SK-N-MC (cell line): ENCODE measurements at regions not wholly inside any gene's neighbourhood (a gene's known extent, or its start where the extent isn't known, plus 50 kb on each side); places are given as distances from the start of the nearest gene placed in this dataset.

Experiments
- DNase-seq: peaks from one replicate; pipeline ENCODE4 v3.0.0-alpha.2; 2011; ENCODE audit warnings: low read depth, low spot score
- H3K27ac ChIP-seq: fragments of 200-600 bp; sonication (generic); 2 replicates; pipeline ENCODE4 v1.5.1; 2016; ENCODE audit warnings: mixed run types
- H3K36me3 ChIP-seq: fragments of 200-600 bp; sonication (generic); 2 replicates; pipeline ENCODE4 v1.6.1; 2017; ENCODE audit warnings: antibody characterized with exemption, low read length, mixed read lengths; ENCODE audit not compliant: insufficient read depth
- H3K4me3 ChIP-seq: fragments of 200-600 bp; sonication (generic); 2 replicates; pipeline ENCODE4 v1.5.1; 2016
- H3K9ac ChIP-seq: fragments of 200-600 bp; sonication (generic); 2 replicates; pipeline ENCODE4 v1.8.0; 2017; ENCODE audit warnings: mixed run types, mixed read lengths; ENCODE audit not compliant: insufficient read length
- H3K9me3 ChIP-seq: fragments of 200-600 bp; sonication (generic); 2 replicates; pipeline ENCODE4 v1.6.1; 2017; ENCODE audit warnings: low read depth, mild to moderate bottlenecking, antibody characterized with exemption, low read length, moderate library complexity, mixed read lengths
- EZH2 ChIP-seq: fragments of 200-600 bp; sonication (generic); IDR thresholded peaks from one replicate; pipeline ENCODE4 v1.6.1; 2017; ENCODE audit warnings: antibody characterized with exemption
- FOXP2 ChIP-seq: optimal IDR thresholded peaks from 2 replicates; pipeline ENCODE3; 2011; ENCODE audit warnings: mild to moderate bottlenecking, moderate library complexity; ENCODE audit not compliant: insufficient read depth; ENCODE audit errors: extremely low read length, control extremely low read depth
- POLR2AphosphoS5 ChIP-seq: IDR thresholded peaks from 2 replicates; pipeline ENCODE4 v1.6.1; 2012; ENCODE audit warnings: mild to moderate bottlenecking, low read depth, low read length, borderline replicate concordance

- no peak for DNase-seq
- TF ChIP-seq POLR2AphosphoS5 (no peak), FOXP2 (no peak), EZH2 (no peak)
- no peaks in the 10 kb centered on the region for H3K9me3 ChIP-seq
- H3K36me3 ChIP-seq, result no peaks in the 10 kb centered on the region
- H3K9ac ChIP-seq, result no peak overlapping the region
- no peak overlapping the region for H3K4me3 ChIP-seq
- H3K27ac ChIP-seq, result no peak overlapping the region
Measured at GRCh38 chr2:52405980-52406379, 1361.6 kb upstream of the CHAC2 start.

GRCh38 chr2:52404866-52405265, 1362.7 kb upstream of the CHAC2 start:
- H3K27ac ChIP-seq, result no peak overlapping the region
- TF ChIP-seq POLR2AphosphoS5, result no peak
- no peak for TF ChIP-seq FOXP2
- no peak for TF ChIP-seq EZH2
- no peak overlapping the region for H3K9ac ChIP-seq
- H3K36me3 ChIP-seq, result no peaks in the 10 kb centered on the region
- DNase-seq, result no peak
- no peak overlapping the region for H3K4me3 ChIP-seq
- H3K9me3 ChIP-seq, result no peaks in the 10 kb centered on the region

- H3K4me3 ChIP-seq, result no peak overlapping the region
- H3K27ac ChIP-seq, result no peak overlapping the region
- TF ChIP-seq POLR2AphosphoS5 (no peak), EZH2 (no peak), FOXP2 (no peak)
- no peak for DNase-seq
- no peaks in the 10 kb centered on the region for H3K36me3 ChIP-seq
- no peak overlapping the region for H3K9ac ChIP-seq
- H3K9me3 ChIP-seq, result no peaks in the 10 kb centered on the region
Measured at GRCh38 chr2:52404046-52404445, 1363.6 kb upstream of the CHAC2 start.

- TF ChIP-seq POLR2AphosphoS5 (no peak), FOXP2 (no peak), EZH2 (no peak)
- DNase-seq, result no peak
- Histone ChIP-seq H3K36me3 (no peaks in the 10 kb centered on the region), H3K27ac (no peak overlapping the region), H3K4me3 (no peak overlapping the region), H3K9me3 (no peaks in the 10 kb centered on the region), H3K9ac (no peak overlapping the region)
Measured at GRCh38 chr2:52402128-52402527, 1365.5 kb upstream of the CHAC2 start.

- no peak for TF ChIP-seq POLR2AphosphoS5
- no peak for TF ChIP-seq EZH2
- TF ChIP-seq FOXP2, result no peak
- H3K9ac ChIP-seq, result no peak overlapping the region
- H3K9me3 ChIP-seq, result no peaks in the 10 kb centered on the region
- no peak overlapping the region for H3K27ac ChIP-seq
- no peaks in the 10 kb centered on the region for H3K36me3 ChIP-seq
- no peak overlapping the region for H3K4me3 ChIP-seq
- no peak for DNase-seq
Measured at GRCh38 chr2:52396836-52397235, 1364.9 kb upstream of the NRXN1 start.

- Histone ChIP-seq H3K9ac (no peak overlapping the region), H3K9me3 (no peaks in the 10 kb centered on the region), H3K27ac (no peak overlapping the region), H3K36me3 (no peaks in the 10 kb centered on the region), H3K4me3 (no peak overlapping the region)
- DNase-seq, result no peak
- TF ChIP-seq POLR2AphosphoS5, result no peak
- TF ChIP-seq FOXP2, result no peak
Measured at GRCh38 chr2:52395912-52396311, 1364.0 kb upstream of the NRXN1 start.

GRCh38 chr2:52391621-52392020, 1359.7 kb upstream of the NRXN1 start:
- no peak for DNase-seq
- no peaks in the 10 kb centered on the region for H3K36me3 ChIP-seq

GRCh38 chr2:52390651-52391050, 1358.7 kb upstream of the NRXN1 start:
- TF ChIP-seq EZH2, result no peak
- no peak for TF ChIP-seq FOXP2
- no peak for TF ChIP-seq POLR2AphosphoS5
- H3K9me3 ChIP-seq, result no peaks in the 10 kb centered on the region
- H3K27ac ChIP-seq, result no peak overlapping the region
- H3K9ac ChIP-seq, result no peak overlapping the region
- H3K36me3 ChIP-seq, result no peaks in the 10 kb centered on the region
- H3K4me3 ChIP-seq, result no peak overlapping the region
- no peak for DNase-seq

More at GRCh38 chr2:52391621-52392020, 1359.7 kb upstream of the NRXN1 start:
- H3K4me3 ChIP-seq, result no peak overlapping the region
- H3K9ac ChIP-seq, result no peak overlapping the region
- no peak overlapping the region for H3K27ac ChIP-seq
- H3K9me3 ChIP-seq, result no peaks in the 10 kb centered on the region
- no peak for TF ChIP-seq POLR2AphosphoS5

- no peak for TF ChIP-seq POLR2AphosphoS5
- TF ChIP-seq EZH2, result no peak
- TF ChIP-seq FOXP2, result no peak
- Histone ChIP-seq H3K9me3 (no peaks in the 10 kb centered on the region), H3K9ac (no peak overlapping the region), H3K4me3 (no peak overlapping the region), H3K27ac (no peak overlapping the region), H3K36me3 (no peaks in the 10 kb centered on the region)
- no peak for DNase-seq
Measured at GRCh38 chr2:52387937-52388590, 1356.1 kb upstream of the NRXN1 start.
